Activated CD4-positive, alpha-beta T cell treated with anti-CD3 and anti-CD28 coated beads for 4 hours (primary cell): ENCODE measurements at regions not wholly inside any gene's neighbourhood (a gene's known extent, or its start where the extent isn't known, plus 50 kb on each side); places are given as distances from the start of the nearest gene placed in this dataset.

Experiments
- DNase-seq, 2 donors: peaks; one replicate each; pipeline ENCODE4 v3.0.0-alpha.2; 2020

DNA sequence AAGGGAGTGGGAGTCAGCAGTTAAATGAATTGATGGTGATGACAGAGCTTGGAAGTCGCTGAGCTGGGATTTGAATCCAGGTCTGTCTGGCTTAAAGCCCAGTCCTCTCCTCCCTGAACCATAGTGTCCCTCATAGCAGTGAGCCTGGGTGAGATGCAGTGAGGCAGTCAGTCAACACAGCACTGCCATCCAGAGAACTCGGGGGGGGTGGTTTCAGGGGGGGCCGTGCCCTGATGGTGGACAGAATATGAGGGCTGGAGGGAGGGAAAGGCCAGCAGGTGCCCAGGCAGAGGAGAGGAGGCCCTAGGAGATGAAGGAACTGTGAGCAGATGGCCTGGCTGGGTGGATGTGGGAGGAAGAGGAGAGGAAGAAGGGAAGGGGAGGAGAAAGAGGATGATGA lies 405.6 kb downstream of the PTPRU start:
- no peak for DNase-seq

- DNase-seq, result no peak
Observed at GRCh38 chr1:29640428-29640785, 404.1 kb downstream of the PTPRU start.

GRCh38 chr1:29639741-29640427 lies 403.6 kb downstream of the PTPRU start:
- no peak for DNase-seq

DNA sequence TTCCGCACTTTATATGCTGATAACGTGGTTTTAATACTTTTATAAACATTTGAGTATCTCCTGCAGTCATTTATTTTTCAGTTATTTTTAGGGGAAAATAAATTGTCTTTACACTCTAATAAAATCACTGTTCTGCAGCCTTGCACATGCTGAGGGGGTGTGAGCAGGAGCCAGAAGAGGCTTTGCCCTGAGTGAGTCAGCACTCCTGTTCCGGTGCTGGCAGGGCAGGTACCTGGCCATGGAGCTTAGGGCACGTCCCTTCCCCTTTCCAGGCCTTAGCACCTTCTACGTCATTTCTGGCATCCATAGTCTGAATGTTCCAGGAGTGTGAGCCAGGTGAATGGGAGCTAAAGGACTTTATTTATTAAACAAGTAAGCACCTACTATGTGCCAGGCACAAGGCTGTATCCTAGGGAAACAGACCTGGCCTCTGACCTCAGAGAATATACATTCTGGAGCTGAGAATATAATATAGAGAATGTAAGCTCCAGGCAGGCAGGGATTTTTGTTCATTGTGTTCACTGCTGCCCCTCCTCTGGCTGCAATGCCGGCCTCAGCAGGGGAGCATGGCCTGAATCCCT lies 402.9 kb downstream of the PTPRU start:
- DNase-seq, result no peak

- DNase-seq, result no peak
Observed at GRCh38 chr1:29638281-29638680, 402.0 kb downstream of the PTPRU start.

- no peak for DNase-seq
Observed at GRCh38 chr1:29636936-29637335, 400.6 kb downstream of the PTPRU start.

GRCh38 chr1:29635501-29636263 lies 399.4 kb downstream of the PTPRU start:
- no peak for DNase-seq

- no peak for DNase-seq
Observed at GRCh38 chr1:29634746-29635335, 398.5 kb downstream of the PTPRU start.

DNA sequence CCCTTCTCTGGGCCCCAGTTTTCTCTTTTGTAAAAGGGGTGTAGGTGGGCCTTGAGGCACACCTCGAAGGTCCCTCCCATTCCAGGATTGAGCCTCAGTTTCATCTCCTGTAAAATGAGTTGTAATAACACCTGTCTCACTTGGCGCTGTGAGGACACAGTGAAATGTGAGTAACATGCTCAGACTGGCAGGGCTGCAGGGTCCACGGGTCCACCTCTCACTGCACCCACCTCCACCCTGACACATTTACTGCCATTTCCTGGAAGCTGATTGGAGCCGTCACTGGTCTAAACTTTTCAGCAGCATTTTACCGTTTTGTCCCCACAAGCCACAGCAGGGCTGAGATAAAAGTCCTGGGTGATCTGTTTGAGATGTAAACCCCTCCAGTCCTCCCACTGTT lies 398.0 kb downstream of the PTPRU start:
- DNase-seq, result no peak

DNA sequence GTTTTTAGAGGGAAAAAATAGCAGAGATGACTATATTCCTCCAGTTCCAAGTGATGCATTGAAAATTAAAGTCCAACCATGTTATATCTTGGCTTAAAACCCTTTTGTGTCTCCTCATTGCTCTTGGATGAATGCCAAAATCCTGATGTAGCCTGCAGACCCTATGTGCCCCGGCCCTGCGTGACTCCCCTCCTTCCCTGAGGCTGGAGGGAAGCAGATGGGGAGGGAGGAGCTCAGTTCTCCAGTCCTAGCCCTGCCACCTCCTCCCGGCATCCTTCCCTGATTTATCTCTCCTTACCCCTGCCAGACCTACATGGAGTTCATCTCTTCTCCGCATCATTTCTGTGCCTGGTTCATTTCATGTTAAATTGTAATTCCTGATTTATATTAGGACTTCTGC lies 397.4 kb downstream of the PTPRU start:
- no peak for DNase-seq

GRCh38 chr1:29632806-29633615 lies 396.7 kb downstream of the PTPRU start:
- DNase-seq, result no peak

- DNase-seq, result no peak
Observed at GRCh38 chr1:29631836-29632805, 395.8 kb downstream of the PTPRU start.

- no peak for DNase-seq
Observed at GRCh38 chr1:29631361-29631760, 395.0 kb downstream of the PTPRU start.

- DNase-seq, result no peak
Observed at GRCh38 chr1:29630756-29631155, 394.4 kb downstream of the PTPRU start.

GRCh38 chr1:29629814-29630516 lies 393.6 kb downstream of the PTPRU start:
- no peak for DNase-seq

- no peak for DNase-seq
Observed at GRCh38 chr1:29629401-29629800, 393.1 kb downstream of the PTPRU start.

GRCh38 chr1:29628190-29628589 lies 391.9 kb downstream of the PTPRU start:
- no peak for DNase-seq

DNA sequence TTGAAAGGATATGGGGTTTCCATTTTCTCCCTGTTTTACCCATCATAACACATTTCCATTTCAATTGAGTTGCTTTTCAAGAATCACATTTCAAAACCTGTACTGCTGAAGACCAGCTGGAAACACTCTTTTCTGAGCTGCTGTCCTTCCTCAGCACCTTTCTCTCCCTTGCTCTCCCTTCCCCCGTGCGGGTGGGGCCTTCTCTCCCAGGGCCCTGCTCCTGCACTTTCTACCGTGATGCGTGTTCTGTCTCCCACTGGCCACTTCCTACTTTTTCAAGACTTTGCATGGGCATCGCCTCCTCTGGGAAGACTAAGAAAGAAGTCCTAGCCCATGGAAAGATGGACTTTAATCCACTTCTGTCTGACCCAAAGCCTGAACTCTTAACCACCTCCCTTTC lies 390.4 kb downstream of the PTPRU start:
- no peak for DNase-seq

DNA sequence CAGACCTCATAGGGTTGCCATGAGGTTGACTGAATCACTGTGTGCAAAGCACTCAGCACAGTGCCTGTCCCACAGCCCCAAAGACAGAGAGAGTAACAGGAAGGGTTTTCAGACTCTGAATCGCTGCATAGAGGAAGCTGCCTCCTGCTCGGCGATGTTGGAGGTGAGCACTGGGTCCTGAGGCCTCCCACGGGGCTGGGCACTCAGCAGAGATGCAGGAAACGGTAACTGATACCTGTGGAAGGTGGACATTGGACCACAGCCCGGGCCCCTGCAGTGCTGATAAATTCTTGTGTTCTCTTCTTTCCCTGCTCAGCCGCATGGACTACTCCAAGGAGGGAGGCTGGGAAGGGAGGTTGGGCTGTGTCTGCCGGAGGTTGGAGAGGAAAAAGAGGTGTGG lies 389.7 kb downstream of the PTPRU start:
- no peak for DNase-seq

DNA sequence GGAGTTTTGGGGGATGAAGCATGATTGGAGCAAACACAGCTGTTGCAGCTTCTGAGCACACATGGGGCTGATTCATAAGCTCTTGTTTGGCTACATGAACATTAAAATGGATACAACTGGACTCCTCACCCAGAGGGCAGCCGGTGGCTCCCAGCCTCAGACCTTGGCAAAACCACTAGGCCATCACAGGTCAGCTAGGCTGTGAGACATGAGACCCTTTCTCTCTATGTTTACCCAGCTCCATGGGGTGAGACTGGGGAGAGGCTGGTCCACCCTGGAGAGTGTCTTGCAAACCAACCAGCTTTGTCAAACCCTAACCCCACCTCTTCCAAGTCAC lies 388.7 kb downstream of the PTPRU start:
- no peak for DNase-seq
